Activated T-cell treated with anti-CD3 and anti-CD28 coated beads, Interleukin-2, amount 50 U/mL, for 72 hours (primary cell): ENCODE measurements at regions not wholly inside any gene's neighbourhood (a gene's known extent, or its start where the extent isn't known, plus 50 kb on each side); places are given as distances from the start of the nearest gene placed in this dataset.

Source experiments
- ATAC-seq, 2 donors: fragments of 150-1000 bp; cut with Tn5 transposase; replicated peaks in 1 of 2; 2 replicates each; pipeline ENCODE4 v1.10.0; 2021; ENCODE audit warnings: moderate library complexity in 2 of 2, mild to moderate bottlenecking in 1 of 2
- DNase-seq, 2 donors: peaks; one replicate each; pipeline ENCODE4 v3.0.0; 2021 to 2022; ENCODE audit warnings: mixed read lengths in 1 of 2
- H3K27ac Mint-ChIP-seq: one replicate; pipeline ENCODE4 v1.8.0; 2022; ENCODE audit warnings: mild to moderate bottlenecking, moderate library complexity, mixed read lengths
- H3K27me3 Mint-ChIP-seq: one replicate; pipeline ENCODE4 v1.8.0; 2022; ENCODE audit warnings: low read depth, mixed read lengths
- H3K36me3 Mint-ChIP-seq, 2 donors: one replicate each; pipeline ENCODE4 v1.8.0; 2022; ENCODE audit warnings: mixed read lengths in 2 of 2, mild to moderate bottlenecking in 1 of 2; ENCODE audit not compliant: insufficient read depth in 2 of 2
- H3K4me1 Mint-ChIP-seq: one replicate; pipeline ENCODE4 v1.8.0; 2022; ENCODE audit warnings: low read depth, mixed read lengths
- H3K4me3 Mint-ChIP-seq, 2 donors: one replicate each; pipeline ENCODE4 v1.8.0; 2022; ENCODE audit warnings: mild to moderate bottlenecking in 2 of 2, mixed read lengths in 2 of 2, moderate library complexity in 2 of 2
- H3K9me3 Mint-ChIP-seq, 2 donors: one replicate each; pipeline ENCODE4 v1.8.0; 2022; ENCODE audit warnings: mixed read lengths in 2 of 2

DNA sequence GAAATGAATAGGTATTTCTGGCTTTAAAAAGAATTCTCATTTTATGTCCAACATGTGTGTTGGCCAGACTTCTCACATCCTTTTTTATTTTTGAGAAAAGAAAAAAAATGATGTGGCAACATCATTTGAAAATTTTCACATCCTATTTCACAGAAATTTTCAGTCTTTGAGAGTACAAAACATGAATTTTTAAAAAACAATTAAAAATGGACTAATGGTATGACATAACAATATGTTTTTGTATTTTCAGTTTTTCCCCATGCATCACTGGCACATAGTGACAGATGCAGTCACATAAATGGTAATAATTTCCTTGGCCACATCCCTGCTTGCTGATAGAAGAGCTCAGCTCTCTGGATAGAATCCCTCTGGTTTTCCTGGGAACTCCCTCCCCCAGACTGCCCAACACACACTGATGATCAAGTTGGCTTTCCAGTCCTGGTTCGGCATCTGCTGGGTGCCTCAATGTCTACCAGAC is 188.5 kb upstream of the AGR3 start:
- Mint-ChIP-seq H3K27ac (no peak overlapping the region), H3K4me1 (no peaks in the 10 kb centered on the region), H3K27me3 (no peaks in the 10 kb centered on the region), H3K36me3 (no peaks in the 10 kb centered on the region), H3K4me3 (no peak overlapping the region), H3K9me3 (peaks cover 0 to 3% of the 10 kb centered on the region in 2 donors)
- ATAC-seq (no peak), DNase-seq (no peak)

DNA sequence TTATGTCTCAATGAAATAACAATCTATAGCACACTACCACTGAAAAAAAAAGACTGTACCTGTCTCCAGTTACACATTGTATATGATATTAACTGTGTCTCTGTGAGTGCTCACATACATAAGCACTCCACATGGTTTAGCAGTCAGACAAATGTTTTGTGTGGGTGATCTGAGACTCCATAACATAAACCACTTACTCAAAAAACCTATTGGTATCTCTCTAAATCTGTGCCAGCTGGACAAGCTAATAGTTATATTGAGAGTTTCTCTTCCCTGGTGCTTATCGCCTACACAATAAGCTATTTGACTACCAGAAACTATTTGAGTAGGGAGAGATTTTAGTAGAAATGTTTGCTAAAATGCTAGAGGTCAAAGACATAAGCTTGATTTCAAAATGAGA is 190.1 kb upstream of the AGR3 start:
- DNase-seq (no peak), ATAC-seq (no peak)
- Mint-ChIP-seq H3K36me3 (no peaks in the 10 kb centered on the region), H3K4me1 (no peaks in the 10 kb centered on the region), H3K4me3 (no peak overlapping the region), H3K9me3 (peaks cover 0 to 3% of the 10 kb centered on the region in 2 donors), H3K27me3 (no peaks in the 10 kb centered on the region), H3K27ac (no peak overlapping the region)

DNA sequence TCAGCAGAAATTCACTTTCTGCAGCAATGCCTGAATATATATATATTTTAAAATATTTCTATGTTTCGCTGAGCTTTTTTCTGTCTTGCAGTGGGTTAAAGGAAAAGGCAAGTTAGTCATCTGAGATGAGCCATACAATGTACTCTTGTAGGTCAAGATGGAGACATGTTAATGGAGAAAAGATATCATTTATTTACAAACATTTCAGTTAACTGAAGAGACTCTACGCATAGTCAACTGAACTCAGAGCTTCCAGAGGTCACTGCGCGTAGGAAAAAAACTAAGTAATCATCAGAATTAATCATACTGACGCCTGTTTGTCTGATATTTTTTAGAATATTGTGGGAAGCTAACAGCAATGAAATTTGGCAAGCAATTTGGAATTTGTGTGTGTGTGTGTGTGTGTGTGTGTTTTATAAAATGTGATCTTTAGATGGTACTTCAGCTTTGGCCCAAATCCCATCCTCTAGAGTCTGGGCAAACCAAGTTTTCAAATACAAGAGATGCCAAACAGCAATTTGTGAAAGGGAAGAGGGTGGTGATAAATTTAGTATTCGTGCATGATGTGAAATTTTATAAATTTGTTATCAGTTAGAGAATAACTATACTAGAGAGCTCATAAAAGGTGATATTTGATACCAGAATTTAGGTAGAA is 193.9 kb upstream of the AGR3 start:
- DNase-seq (no peak), ATAC-seq (no peak)
- Mint-ChIP-seq H3K27ac (no peak overlapping the region), H3K9me3 (peaks cover 0 to 3% of the 10 kb centered on the region in 2 donors), H3K27me3 (no peaks in the 10 kb centered on the region), H3K36me3 (no peaks in the 10 kb centered on the region), H3K4me3 (no peak overlapping the region), H3K4me1 (no peaks in the 10 kb centered on the region)

DNA sequence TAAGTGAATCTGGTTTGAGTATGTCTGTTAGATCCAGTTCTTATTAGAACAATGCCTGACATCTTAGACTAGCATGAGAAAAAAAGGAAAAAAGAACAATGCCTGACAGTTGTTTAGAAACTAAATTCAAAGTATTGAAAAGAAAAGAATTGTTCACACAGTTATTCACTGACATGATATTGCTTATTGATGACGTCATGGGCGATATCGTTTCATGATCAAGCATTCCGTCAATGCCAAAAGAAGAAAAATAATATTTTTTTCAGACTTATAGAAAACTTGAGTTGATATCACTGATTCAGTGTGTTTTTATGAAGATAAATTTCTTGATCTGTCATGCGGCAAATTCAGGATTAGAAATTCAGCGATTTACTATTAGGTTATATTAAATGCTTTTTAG is 196.5 kb upstream of the AGR3 start:
- ATAC-seq (no peak), DNase-seq (no peak)
- H3K36me3 Mint-ChIP-seq, result no peaks in the 10 kb centered on the region

DNA sequence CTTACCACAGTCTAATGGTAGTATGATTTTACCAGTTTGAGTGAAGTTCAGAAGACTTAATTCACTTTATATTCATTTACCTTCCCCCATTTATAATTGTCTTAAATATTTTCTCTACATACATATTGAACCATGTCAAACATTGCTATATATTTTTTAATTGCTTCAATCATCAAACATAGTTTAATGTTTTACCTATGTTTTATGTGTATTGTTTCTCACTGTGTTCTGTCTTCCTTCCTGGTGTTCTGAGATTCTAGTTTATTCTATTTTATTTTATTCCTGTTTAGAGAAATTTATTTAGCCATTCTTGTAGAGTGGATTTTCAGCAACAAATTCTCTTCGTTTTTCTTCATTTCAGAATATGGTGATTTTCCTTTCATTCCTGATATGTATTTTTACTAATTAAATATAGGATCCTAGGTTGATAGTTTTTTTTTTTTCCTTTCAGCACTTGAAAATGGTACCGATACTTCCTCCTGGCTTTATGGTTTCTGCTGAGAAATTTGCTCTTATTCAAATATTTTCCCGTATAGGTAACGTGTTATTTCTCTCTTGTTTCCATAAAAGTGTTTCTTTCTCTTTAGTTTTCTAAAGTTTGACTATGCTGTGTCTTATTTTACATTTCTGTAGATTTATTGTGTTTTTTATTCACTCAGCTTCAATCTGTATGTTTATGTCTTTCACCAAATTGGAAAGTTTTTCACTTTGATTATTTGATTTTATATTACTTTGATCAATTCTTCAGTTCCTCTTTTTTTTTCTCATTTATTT is 201.8 kb upstream of the AGR3 start:
- no peaks in the 10 kb centered on the region for H3K4me1 Mint-ChIP-seq
- H3K4me3 Mint-ChIP-seq, result no peak overlapping the region
- no peak for DNase-seq
- H3K9me3 Mint-ChIP-seq, result peaks cover 0 to 2% of the 10 kb centered on the region in 2 donors
- H3K36me3 Mint-ChIP-seq, result peaks cover 0 to 3% of the 10 kb centered on the region in 2 donors
- ATAC-seq, result no peak
- peaks cover 14% of the 10 kb centered on the region for H3K27me3 Mint-ChIP-seq
- H3K27ac Mint-ChIP-seq, result no peak overlapping the region

More for the DNA sequence above, 196.5 kb upstream of the AGR3 start:
- Mint-ChIP-seq H3K27ac (no peak overlapping the region), H3K27me3 (no peaks in the 10 kb centered on the region), H3K4me3 (no peak overlapping the region), H3K4me1 (no peaks in the 10 kb centered on the region), H3K9me3 (peaks cover 0 to 3% of the 10 kb centered on the region in 2 donors)

DNA sequence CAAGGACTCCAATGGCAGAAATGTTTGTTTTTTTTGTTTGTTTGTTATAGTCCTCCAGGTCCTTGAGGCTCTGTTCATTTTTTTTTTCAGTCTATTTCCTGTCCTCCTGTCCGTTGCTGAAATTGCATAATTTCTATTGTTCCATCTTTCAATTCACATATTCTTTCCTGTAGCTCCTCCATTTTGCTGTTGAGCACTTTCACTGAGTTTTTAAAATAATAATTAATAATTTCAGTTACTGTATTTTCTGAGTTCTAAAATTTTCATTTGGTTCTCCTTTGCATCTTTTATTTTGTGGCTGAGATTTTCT is 202.3 kb upstream of the AGR3 start:
- peaks cover 14% of the 10 kb centered on the region for H3K27me3 Mint-ChIP-seq
- H3K27ac Mint-ChIP-seq, result no peak overlapping the region
- H3K4me1 Mint-ChIP-seq, result no peaks in the 10 kb centered on the region
- H3K4me3 Mint-ChIP-seq, result no peak overlapping the region
- peaks cover 0 to 2% of the 10 kb centered on the region in 2 donors for H3K9me3 Mint-ChIP-seq
- DNase-seq, result no peak
- no peak for ATAC-seq
- H3K36me3 Mint-ChIP-seq, result peaks cover 0 to 3% of the 10 kb centered on the region in 2 donors

DNA sequence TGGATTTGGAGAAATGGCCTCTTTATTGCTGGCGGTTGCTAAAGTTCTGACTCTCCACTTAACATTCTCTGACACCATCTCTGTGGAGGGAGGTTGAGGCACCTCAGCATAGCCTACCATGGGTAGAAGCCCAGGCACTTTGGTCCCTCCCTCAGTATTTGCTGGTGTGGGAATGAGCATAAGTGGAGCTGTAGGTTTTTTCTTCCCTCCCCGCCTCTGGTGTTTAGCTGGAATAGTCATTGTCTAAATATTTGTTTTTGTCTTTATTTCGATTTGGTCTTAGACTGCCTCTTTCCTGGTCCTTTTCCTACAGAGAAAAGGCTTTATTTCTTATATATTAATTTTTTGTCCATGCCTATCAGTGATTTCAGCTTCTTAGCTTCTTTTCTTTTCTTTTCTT is 203.4 kb upstream of the AGR3 start:
- H3K9me3 Mint-ChIP-seq, result peaks cover 0 to 2% of the 10 kb centered on the region in 2 donors
- H3K27ac Mint-ChIP-seq, result no peak overlapping the region
- no peak overlapping the region for H3K4me3 Mint-ChIP-seq

DNA sequence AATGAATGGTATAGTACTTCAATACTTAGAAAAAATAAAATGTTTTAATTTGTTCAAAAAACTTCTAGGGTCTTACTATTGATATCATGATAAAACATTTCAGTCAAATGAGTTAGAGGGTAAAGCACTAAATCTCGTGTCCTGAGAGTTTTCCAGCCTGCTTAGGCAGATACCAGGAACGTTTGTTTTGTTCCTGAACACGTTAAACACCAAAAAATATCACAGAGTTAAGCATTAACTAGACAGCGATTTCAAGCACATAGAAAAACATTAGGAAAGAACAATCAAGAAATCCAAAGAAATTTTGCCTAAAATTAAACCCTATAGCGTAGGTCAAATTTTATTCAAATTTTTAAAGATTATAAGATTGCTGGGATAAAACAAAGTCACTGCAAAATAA is 204.6 kb upstream of the AGR3 start:
- Mint-ChIP-seq H3K4me3 (no peak overlapping the region), H3K27ac (no peak overlapping the region), H3K27me3 (peaks cover 14% of the 10 kb centered on the region), H3K4me1 (no peaks in the 10 kb centered on the region), H3K36me3 (peaks cover 0 to 3% of the 10 kb centered on the region in 2 donors), H3K9me3 (peaks cover 0 to 2% of the 10 kb centered on the region in 2 donors)
- DNase-seq (no peak), ATAC-seq (no peak)

More for the DNA sequence above, 203.4 kb upstream of the AGR3 start:
- DNase-seq (no peak), ATAC-seq (no peak)
- Mint-ChIP-seq H3K36me3 (peaks cover 0 to 3% of the 10 kb centered on the region in 2 donors), H3K27me3 (peaks cover 14% of the 10 kb centered on the region), H3K4me1 (no peaks in the 10 kb centered on the region)

DNA sequence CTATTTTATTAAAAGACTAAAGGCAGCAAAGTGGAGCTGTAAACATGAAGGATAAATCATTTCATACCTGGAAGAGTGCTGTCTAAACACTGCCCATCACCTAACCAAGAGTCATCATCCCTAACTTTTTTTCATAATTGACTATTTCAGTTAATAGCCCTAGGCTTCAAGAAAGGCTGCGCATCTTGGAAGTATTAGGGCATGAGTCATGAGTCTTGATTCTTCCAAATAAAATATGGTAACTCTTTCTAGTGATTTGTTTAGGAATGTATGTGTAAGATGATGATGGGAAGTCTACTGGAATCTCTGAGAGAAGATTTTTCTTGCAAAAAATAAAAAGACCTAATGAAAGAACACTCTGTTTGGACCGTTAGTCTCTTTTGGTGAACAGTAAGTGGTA is 207.7 kb upstream of the AHR start:
- no peaks in the 10 kb centered on the region for H3K4me1 Mint-ChIP-seq
- peaks cover 5% of the 10 kb centered on the region for H3K27me3 Mint-ChIP-seq
- H3K4me3 Mint-ChIP-seq, result no peak overlapping the region
- H3K36me3 Mint-ChIP-seq, result peaks cover 0 to 1% of the 10 kb centered on the region in 2 donors
- ATAC-seq (no peak), DNase-seq (no peak)
- no peak overlapping the region for H3K27ac Mint-ChIP-seq
- peaks cover 0 to 2% of the 10 kb centered on the region in 2 donors for H3K9me3 Mint-ChIP-seq

DNA sequence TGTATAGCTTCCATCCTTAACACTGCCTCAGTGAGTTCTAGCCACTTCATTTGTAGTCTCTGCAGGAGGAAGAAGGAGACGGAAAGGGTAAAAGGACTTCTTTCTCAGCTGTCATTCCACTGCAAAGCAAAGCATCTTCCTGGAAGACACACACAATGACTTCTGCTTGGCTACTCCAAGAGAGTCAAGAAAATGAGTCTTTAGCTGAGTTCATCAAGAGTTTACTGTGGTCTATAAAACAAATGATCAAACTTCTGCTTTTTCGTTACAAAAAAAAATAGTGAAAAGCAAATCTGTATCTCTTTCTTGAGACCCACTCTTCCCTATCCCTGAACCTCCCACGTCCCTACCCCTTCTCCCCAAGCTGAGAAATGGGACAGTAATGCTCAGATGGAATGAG is 205.0 kb upstream of the AHR start:
- peaks cover 0 to under 1% of the 10 kb centered on the region in 2 donors for H3K9me3 Mint-ChIP-seq
- no peak overlapping the region for H3K27ac Mint-ChIP-seq
- no peak for DNase-seq
- no peak for ATAC-seq
- peaks cover 0 to 1% of the 10 kb centered on the region in 2 donors for H3K36me3 Mint-ChIP-seq
- no peak overlapping the region for H3K4me3 Mint-ChIP-seq
- H3K27me3 Mint-ChIP-seq, result no peaks in the 10 kb centered on the region
- peaks cover 6% of the 10 kb centered on the region for H3K4me1 Mint-ChIP-seq

DNA sequence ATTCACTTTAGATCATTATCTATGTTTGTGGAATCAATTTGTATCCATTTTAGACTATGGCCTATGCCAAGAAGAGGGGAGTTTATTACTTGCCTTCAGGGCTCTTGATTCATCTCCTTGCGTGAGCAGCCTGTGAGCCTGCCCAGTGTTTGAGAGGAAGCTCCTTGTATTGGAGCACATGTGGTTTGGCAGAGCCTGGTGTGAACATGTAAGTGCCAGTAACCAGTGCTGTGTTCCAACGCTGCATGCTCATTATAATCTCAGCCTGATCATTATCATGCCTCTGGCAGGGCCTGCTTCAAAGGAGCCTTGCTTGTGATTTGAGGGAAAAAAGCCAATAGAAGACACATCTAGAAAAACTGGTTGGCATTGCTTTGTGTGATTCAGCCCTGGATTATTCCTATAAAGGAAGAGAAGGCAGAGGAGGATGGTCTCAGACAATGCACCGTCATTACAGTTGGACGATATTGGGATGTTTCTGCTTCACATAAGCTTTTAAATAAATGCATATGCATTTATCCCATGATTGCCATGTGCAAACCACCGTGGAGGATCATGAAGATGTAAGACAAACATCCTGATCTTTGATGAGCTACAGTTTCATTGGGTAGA is 203.4 kb upstream of the AHR start:
- H3K9me3 Mint-ChIP-seq, result no peaks in the 10 kb centered on the region
- H3K27ac Mint-ChIP-seq, result no peak overlapping the region
- ATAC-seq (no peak), DNase-seq (no peak)
- no peak overlapping the region for H3K4me3 Mint-ChIP-seq
- H3K36me3 Mint-ChIP-seq, result peaks cover 0 to 1% of the 10 kb centered on the region in 2 donors
- H3K27me3 Mint-ChIP-seq, result no peaks in the 10 kb centered on the region
- peaks cover 6% of the 10 kb centered on the region for H3K4me1 Mint-ChIP-seq

DNA sequence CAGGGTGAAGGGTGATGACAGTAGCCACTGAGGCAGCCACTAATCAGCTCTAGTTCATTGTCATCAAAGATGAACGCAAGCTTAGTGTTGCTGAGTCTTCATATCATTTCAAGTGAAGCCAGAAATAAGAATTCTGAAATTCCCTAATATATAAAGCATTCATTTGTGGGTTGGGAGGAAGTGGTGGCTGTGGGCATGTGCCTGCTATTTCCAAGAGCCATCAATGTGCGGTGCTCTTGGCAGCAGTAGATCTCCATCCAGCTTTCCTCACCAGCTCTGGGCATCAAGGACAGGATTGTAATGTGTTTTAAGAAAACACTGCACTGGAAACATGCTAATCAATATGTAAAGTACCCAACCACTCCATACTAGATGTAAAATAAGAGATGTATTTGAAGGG is 202.5 kb upstream of the AHR start:
- ATAC-seq (no peak), DNase-seq (no peak)
- no peak overlapping the region for H3K27ac Mint-ChIP-seq
- H3K27me3 Mint-ChIP-seq, result no peaks in the 10 kb centered on the region
- H3K36me3 Mint-ChIP-seq, result peaks cover 0 to 1% of the 10 kb centered on the region in 2 donors
- no peaks in the 10 kb centered on the region for H3K9me3 Mint-ChIP-seq
- H3K4me3 Mint-ChIP-seq, result no peak overlapping the region
- peaks cover 6% of the 10 kb centered on the region for H3K4me1 Mint-ChIP-seq

DNA sequence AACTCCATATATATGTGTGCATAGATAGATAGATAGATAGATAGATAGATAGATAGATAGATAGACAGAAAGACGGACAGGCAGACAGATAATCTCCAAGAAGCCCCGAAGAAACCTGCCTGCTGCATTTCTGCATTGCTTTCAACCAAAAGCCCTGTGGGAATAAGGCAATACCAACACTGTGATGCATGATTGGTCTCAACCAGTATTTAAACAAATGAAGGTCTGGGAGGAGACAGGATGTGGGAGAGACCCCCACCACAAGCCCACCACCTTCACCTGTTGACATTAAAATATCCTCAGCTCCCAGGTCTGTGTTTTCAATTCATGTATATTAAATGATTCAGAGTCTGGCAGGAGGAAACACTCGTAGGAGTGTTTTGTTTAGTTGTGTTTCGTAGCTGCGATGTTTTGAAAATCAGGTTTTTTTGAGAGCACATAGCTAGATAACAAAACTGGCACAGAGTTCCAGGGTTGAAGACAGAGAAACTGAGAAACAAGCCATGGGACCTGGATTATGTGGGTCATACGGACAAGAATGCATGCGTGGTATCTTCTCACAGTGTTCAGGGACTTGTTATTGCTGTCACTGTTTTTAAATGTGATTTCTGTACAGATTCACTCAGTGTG is 200.7 kb upstream of the AHR start:
- H3K27me3 Mint-ChIP-seq, result no peaks in the 10 kb centered on the region
- H3K4me1 Mint-ChIP-seq, result peaks cover 6% of the 10 kb centered on the region
- peaks cover 0 to 2% of the 10 kb centered on the region in 2 donors for H3K9me3 Mint-ChIP-seq
- H3K36me3 Mint-ChIP-seq, result peaks cover 0 to 1% of the 10 kb centered on the region in 2 donors
- H3K4me3 Mint-ChIP-seq, result peak overlapping the region in 1 of 2 donors; percentile 72
- no peak for ATAC-seq
- no peak for DNase-seq
- H3K27ac Mint-ChIP-seq, result peak overlapping the region; percentile 46
